GM18868 (cell line): ENCODE measurements at regions not wholly inside any gene's neighbourhood (a gene's known extent, or its start where the extent isn't known, plus 50 kb on each side); places are given as distances from the start of the nearest gene placed in this dataset.

ENCODE experiments used
- ATAC-seq: cut with Tn5 transposase; IDR thresholded peaks from one replicate; pipeline ENCODE4 v1.9.1; 2021; ENCODE audit warnings: mild to moderate bottlenecking, moderate library complexity; ENCODE audit not compliant: unreplicated experiment

DNA sequence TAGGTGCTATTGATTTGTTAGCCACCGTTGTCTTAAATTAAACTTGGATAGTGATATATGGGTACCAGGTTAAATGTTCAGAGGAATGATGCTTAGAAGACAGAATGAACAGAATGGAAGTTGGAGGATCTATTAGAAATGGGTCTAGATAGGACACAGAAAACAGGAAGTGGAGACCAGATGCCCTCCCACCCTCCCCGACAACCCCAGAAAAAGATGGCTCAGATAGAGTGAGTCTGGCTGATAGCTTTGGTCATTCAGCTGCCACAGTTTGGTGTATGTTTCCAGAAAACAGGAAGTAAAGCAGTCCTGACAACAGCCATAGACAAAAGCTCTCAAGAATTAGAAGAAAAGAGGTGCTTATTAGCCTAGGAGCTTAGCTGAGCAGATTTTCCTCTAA lies 71.5 kb upstream of the DSG1 start:
- no peak for ATAC-seq

DNA sequence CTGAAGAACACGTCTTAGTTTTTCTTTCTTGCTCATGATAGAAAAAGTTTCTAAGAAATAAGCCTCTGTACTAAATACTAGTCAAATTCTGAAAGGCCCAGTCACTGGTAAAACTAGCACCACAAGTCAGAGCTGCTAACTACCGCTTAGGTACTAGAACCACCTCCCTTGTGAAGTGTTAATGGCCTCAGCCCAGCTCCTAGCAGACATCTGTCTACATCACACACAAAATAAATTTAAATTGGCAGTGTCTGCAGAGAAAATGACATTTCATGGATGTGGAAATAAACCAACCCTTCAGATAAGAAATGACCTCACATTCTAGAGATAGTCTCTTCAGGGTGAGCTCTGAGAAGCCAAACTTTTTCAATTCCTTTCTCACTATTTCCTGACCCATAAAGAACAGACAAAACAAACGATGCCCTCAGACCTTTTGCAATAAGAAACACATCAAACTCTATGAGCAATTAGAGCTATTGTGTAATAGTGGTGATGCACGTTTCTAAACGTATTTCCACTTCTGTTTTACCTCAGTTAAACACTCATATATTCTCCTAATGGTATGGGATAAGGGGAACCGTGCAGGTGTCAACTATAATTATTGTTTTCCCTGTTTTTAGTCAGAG lies 70.3 kb upstream of the DSG1 start:
- no peak for ATAC-seq

DNA sequence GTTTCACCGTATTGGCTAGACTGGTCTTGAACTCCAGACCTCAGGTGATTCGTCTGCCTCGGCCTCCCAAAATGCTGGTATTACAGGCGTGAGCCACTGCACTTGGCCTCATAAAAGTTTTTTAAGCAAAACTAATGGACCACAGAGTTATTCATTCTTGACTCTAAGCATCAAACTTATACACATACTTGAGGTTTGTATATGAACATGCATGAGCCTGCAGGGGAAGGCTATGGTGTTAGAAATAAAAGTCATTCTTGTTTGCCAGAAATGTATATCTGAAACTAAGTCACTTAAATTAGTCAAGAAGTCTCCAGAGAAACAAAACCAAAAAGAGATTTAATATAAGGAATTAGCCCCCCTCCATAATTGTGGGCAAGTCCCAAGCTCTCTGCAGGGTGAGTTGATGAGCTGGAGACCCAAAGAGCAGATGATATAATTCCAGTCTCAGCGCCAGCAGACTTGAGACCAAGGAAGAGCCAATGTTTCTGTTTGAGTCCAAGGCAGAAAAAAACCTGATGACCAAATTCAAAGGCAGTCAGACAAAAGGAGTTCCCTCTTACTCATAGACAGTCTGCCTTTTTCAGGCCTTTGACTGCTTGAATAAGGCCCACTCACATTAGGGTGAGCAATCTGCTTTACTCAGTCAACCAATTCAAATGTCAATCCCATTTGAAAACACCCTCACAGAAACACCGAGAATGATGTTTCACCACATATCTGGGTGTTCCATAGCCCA lies 69.0 kb upstream of the DSG1 start:
- ATAC-seq, result no peak

DNA sequence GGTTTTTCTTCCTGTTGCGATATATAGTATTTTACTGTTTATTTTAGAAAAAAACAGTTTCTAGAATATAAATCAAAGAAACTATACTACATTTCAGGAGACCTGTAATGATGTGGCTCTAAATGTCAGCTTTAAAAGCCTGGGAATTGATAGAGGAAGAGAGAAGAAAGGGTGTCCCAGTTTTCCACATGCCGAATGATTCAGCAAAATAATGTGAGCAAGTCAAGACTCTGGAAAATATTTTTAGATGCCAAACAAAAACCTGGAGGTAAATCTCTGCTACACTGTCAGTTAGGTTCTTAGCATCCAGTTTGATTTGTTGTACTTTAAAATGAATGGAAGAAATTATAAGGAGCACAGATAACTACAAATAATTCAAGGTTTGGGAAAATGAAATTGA lies 67.1 kb upstream of the DSG1 start:
- ATAC-seq, result no peak

DNA sequence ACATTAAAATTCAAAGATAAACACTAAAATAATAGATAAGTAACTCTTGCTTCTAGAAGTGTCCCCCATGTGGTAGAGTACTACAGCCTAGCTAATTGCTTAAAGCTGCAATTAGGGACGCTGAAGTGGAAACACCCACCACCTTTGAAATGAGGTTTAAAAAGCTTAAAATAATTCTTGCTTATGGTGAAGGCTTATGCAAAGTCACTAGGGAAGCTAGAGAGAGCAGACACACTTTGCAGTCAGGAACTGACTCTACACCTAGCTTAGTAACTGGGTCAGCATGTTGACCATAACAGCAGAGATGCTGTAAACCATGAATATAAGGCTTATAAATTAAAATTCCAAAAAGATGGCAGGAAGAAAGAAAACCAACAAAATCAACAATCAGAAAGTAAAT lies 65.4 kb upstream of the DSG1 start:
- ATAC-seq, result peak; percentile 47

DNA sequence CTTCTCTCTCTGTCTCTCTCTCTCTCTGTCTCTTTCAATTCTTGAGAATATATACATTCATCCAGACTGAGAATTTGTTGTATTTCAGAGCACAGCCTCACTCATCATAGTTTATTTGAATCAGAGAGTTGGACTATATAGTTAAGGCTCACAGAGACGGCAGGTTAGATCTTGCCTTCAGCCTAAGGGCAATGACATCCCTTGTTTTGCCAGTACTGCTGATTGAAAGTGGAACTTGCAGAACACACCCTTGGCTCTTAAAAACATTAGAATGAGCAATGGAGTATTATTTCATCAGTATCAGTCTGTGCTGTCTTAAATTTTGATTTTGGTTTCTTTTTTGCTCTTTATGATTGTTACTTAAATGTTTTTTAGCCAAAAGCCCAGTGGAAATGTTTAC lies 62.0 kb upstream of the DSG1 start:
- peak; percentile 55 for ATAC-seq

DNA sequence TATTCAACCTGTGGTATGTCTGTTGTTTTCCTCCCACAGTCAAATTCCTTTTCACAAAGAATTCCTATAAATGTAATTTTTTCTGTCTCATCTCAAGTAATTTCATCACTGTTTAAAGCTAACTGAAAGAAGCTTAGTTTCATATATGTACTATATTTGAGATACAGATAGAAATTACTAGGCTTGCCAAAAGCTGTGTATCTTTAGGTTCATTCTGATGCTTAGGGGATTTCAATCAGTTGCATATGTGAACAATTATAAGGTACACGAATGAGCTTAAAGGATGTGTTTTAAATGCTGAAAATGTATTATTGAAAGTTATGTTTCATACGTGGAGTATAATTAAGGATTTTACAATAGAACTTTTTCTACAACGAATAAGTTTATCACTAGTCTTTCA lies 59.2 kb upstream of the DSG1 start:
- ATAC-seq, result peak; percentile 50

DNA sequence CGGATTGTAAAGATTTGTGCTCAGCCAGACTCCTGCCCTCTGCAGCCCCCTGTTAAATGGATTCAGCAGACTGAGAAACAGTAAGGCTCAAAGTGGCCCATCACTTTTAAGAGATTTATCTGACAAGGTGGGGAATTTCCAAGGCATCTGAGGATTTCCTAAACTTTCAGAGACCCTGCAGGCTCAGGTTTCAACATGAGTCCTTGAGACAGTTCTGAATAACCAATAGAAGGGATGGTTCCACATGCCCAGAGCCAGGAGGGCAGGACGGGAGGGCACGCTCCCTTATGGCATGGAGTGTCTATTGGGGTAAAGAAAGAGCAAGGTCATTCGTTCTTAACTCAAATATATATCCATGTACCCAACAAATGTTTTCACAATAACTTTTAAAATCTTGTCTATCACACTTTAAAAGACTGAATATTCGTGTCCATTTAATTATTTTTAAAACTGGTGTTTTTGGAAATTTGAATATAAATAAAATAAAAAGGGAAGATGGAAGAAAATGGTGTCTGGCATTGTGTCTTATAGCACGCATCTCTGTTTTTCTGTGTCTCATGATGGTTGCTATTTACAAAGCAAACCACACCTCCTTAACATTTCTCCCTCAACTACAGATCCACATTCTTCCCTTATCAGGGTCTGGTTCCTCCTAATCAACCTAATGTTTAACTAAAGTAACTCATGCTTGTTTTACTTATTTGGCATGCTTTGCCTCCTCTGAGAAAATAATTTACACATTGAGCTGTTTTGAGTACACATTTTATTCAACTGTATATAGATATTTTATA lies 56.0 kb upstream of the DSG1 start:
- no peak for ATAC-seq

DNA sequence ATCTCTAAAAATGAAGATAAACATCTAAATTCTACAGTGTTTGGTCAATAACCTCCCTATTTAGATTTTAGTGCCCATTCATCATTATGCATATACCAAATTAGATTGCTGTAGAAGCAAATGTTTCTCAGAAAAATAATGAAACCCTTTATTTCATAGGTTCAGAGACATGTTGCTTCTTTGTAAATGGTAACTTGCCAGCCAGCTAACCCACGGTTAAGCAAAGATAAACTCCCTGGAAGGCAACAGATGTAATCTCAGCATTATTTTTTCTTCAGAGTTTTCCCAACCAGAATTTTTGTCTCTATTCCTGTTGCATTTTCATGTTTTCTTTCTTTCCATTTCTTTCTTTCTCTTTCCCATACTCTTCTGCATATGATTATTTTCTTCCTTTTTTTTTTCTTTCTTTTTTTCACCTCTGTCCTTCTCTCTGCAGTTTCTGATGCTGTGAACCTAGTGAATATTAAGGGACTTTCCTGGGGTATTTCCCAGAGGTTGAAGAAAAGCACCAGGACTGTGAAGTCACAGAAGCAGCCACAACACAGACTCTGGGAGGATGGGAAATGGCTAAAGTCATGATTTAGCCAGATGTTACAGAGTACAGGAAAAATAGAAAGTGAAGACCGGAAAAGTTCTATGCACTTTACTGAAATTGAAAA lies 50.0 kb upstream of the DSG1 start:
- ATAC-seq, result peak; percentile 85
